GM15510 (cell line): ENCODE measurements at regions not wholly inside any gene's neighbourhood (a gene's known extent, or its start where the extent isn't known, plus 50 kb on each side); places are given as distances from the start of the nearest gene placed in this dataset.

ENCODE experiments used
- POLR2A ChIP-seq: IDR thresholded peaks from 3 replicates; pipeline ENCODE4 v1.6.1; 2011; ENCODE audit warnings: borderline replicate concordance; ENCODE audit not compliant: insufficient read length; ENCODE audit errors: extremely low read depth

DNA sequence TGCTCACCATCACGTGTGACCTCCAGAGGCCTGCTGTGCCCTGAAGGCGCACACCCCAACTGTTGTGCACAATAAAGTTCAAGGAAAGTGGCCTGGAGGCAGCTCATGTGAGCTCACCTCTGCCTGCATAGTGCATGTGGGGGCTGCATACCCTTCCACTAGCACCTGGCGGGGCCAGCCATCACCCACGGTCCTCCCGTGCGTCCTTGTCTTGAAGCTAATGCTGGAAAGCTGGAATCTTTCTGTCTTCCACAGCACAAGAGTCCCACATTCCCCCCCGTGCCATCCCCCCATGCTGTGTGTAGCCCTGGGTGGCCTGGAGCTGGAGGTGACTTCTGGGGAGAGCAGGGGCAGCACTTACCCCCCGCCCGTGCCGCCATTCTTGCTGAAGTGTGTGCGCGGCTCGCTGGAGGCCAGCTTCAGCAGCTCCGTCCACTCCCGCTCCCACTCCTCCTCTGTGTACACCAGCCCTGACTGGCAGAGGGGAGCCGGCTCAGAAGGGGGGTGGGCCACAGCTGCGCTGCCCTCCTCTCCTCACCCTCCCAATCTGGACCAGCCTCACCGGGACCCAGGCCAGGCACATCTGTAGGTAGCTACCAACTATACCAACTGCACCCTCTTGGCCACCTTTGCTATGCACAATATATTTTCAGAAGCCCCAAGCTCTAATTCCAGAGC is 199.5 kb downstream of the KLF13 start:
- TF ChIP-seq POLR2A: no peak

DNA sequence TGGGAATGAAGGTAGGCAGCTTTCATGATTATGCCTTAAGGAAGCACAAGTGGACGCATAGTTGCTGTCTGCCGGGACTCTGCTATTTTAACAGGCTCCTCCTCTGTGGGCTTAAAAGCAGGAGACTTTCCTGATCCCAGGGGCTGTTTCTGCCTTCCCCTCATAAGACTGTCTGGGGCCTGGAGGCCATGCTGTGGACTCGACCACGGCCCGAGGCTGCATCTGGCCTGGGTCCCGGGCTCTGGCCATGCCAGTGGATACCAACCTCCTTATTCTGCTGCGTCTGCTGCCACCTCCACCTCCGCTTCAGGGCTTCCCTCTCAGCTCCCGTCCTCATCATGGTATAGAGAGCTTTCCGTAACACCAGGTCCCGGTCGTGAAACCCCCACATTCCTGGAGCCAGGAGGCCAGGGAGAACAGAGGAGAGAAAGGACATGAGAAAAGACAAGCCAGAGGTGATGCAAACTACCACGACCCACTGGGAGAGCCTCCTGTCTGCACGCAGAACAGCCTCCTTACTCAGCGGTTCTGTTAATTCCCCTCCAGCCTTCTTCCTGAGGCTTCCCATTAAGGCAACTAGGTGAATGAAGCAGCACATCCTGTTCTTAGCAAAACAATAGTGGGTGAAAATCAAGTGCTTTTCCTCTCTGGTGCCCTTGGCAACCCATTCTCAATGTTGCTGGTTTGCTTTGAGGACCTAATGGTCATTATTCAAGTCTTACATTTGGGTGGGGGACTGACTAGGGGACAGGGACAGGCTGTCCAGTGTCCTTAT is 200.5 kb downstream of the KLF13 start:
- TF ChIP-seq POLR2A: no peak

DNA sequence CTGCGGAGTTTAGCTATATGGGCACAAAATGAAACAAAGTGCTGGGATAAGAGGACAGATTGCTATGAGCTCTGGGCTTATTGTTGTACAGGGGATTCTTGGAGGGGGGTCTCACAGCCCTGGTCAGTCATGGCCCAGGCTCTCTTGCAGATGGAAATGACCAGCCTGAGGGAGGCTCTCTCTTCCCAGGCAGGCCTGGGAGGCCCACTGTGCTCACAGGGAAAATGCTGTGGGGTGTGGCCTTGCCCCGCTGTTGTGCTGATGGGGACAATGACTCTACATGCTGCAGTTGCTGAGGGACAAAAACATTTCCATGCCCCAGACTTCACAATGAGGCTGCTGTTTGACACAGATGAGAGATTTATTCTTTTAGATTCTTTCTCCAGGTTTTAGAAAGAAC is 202.2 kb downstream of the KLF13 start:
- no peak for TF ChIP-seq POLR2A

DNA sequence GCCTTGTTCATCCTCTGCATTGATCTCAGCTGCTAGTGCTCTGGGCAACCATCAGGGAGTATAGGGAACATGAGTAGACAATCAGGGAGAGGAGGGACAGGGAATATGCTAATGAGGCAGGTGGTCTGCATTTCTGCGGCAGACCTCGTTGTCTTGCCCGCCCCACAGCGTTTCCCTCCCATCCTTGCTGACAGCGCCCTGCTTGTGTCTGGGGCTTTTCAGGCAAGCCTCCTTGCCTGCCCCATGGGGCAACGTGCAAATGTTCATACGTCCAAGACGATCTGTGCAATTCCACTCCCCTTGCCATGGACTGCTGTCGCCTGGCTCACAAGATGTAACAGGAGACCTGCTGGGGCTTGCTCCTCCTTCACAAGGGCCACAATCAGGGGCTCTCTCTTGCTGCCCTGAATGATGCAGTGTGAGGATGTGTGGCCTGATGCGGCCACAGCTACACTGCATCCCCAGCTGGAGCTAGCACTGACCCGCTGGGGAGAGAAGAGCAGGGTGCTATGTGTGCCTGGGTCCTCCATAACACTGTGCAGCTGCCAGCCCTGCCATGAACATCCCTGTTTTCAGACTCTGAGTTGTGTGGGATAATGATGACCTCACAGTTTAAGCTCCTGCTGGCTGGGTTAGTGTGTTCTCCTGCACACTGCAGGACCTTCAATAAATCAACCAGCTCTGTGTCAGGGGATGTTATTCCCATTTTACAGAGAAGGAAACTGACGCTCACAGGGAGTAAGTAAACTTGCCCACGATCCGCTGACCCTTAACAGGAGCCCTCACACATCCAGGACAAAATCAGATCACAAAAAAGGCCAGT is 211.3 kb downstream of the KLF13 start:
- TF ChIP-seq POLR2A: no peak

DNA sequence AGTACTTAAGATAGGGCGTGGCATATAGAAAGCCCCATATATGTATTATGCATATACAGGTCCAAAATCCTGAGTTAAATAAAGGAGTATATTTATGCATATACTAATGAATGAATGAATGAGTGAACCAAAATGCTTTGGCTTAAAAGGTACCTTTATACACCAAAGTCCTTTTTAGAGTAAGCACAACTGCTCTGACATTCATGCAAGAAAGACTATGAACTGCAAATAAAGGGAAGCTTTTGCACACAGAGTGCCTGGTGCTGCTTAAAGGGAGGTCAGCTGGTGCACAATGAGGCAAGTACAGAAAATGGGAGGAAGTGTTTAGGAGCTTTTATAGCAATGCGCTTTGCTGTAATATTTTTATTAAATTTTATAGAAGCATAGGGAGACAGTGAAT is 214.0 kb downstream of the KLF13 start:
- no peak for TF ChIP-seq POLR2A

DNA sequence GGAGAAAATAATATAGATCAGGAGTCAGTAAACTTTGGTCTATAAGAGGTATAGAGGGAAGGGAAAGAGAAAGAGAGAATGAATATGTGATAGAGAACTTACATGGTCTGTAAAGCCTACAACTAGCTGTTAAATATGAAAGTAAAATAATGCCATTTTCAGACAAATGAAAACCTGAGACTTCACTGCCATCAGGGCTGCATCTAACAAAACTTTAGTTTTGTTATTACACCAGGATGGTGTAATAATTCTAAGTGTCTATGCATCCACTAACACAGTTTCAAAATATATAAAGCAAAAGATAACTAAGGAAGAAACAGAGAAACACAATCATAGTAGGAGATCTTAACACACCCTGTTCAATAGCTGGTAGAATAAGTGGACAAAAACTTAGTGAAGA is 217.7 kb downstream of the KLF13 start:
- TF ChIP-seq POLR2A: no peak

DNA sequence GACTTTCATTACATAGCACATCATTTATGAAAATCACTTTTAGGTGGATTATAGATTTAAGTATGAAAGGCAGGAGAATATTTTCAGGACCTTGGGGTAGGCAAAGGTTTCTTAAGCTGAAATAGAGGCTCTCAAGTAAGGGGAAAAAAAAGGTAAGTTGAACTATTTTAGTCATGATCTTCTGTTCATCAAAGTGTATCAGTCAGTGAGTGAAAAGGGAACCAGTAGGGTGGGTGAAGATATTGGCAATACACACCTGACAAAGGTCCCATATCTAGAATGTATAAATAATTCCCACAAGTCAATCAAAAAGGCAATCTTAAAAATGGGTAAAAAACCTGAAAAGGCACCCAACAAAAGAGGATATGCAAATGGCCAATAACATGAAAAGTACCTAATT is 218.6 kb downstream of the KLF13 start:
- TF ChIP-seq POLR2A: no peak

DNA sequence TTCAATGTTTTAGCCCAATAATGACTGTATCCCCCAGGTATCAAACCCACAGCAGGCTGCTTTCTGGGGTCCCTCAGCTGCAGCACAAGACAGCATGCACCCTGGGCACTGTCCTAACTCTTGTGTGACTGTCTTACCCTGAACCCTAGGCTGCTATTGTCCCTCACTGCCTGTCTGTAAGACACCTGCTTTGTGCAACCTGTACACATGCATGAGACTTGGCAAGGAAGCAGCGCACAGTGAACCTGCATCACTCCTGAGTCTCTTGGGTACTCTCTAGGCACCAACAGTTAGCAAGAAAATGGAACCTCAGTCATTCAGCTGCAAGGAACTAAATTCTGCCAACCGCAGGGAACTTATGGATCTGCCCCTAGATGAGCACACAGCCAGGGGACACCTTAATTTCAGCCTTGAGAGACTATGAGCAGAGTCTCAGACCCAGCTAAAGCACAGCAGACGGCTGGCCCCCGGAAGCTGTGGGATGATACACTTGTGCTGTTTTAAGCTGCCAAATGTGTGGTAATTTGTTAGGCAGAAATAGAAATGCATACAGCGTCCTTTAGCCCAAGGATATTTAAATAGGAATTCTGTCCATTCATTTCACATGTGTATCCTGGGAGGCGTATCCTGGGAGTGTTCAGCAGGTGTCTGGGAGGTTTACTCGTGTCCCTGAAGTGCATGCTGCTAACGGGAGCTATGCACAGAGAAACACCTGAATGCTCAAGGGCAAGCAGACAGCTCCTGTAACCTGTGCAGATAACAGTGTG is 223.8 kb downstream of the KLF13 start:
- no peak for TF ChIP-seq POLR2A

DNA sequence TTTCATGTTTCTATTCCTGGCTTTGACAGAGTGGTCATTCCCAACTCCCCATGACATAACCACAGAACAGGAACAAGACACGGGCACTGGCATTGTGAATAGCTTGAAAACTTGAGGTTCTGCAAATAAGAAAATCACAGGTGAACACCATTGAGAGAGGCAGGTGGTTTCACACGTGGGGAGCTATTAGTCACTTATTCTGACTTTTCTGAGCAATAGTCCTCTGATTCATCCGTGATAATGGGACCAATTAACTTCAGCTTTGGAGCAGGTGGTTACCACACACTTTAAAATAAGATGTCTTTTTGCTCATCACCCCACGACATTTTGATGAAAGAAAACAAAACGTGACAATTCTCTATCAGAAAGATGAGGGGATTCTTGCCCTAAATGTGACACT is 224.7 kb downstream of the KLF13 start:
- no peak for TF ChIP-seq POLR2A

DNA sequence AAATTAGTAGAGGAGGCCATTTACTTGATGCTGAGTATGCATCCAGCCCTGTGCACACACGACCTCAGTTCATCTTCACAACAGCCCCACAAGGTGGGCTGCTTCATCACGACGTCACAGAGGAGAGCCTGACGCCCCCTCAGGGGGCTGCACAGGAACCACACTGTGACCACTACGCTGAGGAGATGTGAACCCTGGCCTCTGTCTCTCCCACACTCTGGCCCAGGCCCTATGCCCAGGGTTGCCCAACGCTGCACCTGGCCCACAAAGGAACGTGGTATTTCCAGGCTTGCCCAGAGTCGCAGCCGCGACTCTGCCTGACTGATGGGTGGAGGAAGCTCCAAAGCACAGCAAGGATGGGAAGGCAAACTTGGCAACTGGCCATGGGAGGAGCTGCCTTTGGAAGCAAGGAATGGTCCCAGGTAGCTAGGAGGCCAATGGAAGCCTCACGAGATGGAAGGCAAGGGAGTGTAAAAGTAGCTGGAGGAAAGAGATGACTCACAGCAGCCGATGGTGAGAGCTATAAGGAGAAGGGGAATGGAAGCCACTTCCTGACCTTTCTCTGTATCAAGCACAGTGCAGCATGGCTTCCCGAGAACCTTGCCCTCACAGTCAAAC is 226.0 kb downstream of the KLF13 start:
- no peak for TF ChIP-seq POLR2A

DNA sequence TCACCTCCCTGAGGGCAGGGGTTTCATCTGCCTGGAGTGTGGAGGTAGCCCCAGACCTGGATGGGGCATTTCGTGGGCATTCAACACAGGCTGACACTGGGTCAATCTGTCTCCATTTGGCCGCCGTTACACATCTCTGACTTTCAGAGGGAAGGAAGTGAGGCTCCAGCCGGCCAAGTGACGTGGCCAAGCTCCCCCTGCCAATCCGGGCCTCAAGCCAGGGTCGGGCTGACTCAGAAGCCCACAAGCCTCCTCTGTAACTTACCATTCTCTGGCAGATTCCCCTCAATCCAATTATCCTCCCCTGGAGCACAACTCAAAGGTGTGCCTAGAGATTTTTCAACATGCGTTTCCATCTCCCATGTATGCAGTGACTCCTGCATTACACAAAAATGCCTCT is 227.6 kb downstream of the KLF13 start:
- no peak for TF ChIP-seq POLR2A

DNA sequence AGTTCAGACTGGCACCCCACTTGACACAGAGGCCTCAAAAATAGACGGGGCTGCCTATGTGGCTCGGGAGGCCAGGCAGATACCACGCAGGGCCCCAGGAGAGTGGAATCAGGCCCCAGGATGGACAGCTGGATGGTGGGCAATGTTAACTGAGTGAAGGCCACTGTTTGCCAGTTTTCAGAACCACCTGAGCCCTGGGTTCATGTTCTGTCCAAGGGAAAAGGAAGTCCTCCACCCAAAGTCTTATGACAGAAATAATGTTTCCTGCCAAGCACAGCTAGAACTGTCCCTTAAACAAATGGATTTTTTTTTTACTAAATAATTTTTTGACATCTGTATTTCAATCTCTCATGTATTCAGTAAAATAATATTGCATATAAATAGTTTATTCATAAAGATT is 228.4 kb downstream of the KLF13 start:
- TF ChIP-seq POLR2A: no peak

DNA sequence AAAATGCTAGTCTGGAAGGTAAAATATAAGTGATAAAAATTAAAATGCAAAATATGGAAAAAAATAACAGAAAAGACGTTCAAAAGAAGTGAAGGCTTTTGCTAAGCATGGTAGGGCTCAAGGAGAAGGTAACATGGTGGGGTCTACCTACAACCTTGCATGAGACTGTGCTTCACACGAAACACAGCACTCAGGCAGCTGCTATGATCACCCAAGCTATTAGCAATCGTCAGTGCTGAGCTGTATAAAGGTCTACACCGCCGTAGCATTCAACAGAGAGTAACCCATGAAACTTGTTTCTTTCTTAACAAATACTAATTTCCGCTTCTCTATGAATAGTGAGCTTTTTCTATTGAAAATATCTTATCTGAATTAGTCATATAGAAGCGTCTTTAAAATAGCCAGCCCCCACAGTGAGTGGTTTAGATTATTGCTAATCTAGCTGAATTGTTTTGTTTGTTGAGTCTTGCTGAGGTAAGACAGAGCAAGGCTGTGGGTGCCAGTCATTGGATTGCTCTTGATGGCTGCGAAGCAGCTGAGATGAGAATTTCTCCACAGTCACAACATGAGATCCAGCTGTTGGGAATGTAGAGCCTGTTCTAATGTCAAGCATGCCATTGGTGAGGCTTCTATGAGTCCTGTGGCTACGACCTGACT is 230.0 kb downstream of the KLF13 start:
- TF ChIP-seq POLR2A: no peak

DNA sequence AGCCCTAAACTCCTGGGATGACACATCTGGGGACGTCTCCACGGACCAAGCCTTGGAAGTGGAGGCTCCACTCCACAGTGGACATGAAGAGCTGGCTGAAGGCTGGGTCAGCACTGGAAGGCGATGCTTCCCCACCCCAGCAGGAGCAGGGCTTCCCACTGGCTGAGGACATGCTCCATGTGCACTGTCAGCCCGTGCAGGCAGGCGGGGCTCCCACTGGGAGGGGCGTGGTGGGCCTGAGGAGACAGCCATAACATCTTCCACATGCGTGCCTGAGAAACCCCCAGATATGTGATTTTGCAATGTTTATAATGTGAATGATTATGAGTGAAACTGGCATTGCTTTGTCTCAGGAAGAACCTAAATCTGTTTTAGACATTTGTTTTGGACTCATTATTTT is 231.3 kb downstream of the KLF13 start:
- no peak for TF ChIP-seq POLR2A
